ENCODE measurements at regions not wholly inside any gene's neighbourhood (a gene's known extent, or its start where the extent isn't known, plus 50 kb on each side); places are given as distances from the start of the nearest gene placed in this dataset.

- peak; percentile 94 for ATAC-seq
- intact Hi-C loops (cut with DNase I, micrococcal nuclease), result no loop called here
- DNase-seq, result peak; percentile 31 to 67
Observed at GRCh38 chr13:74047931-74048600, 86.1 kb downstream of the KLF12 start.

- intact Hi-C loops (cut with DNase I, micrococcal nuclease), result no loop called here
- ATAC-seq (no peak), DNase-seq (no peak)
Observed at GRCh38 chr13:74046431-74046830, 87.8 kb downstream of the KLF12 start.

GRCh38 chr13:74045583-74045982 lies 88.6 kb downstream of the KLF12 start:
- ATAC-seq, result no peak

GRCh38 chr13:74043237-74043636 lies 91.0 kb downstream of the KLF12 start:
- no peak for ATAC-seq
- intact Hi-C loops (cut with DNase I, micrococcal nuclease), result no loop called here

More at GRCh38 chr13:74045583-74045982, 88.6 kb downstream of the KLF12 start:
- no peak for DNase-seq
- intact Hi-C loops (cut with DNase I, micrococcal nuclease), result no loop called here

GRCh38 chr13:74040200-74040599 lies 94.0 kb downstream of the KLF12 start:
- peak; percentile 96 for ATAC-seq
- peak; percentile 42 to 62 for DNase-seq
- intact Hi-C loops (cut with DNase I, micrococcal nuclease), result no loop called here

More at GRCh38 chr13:74043237-74043636, 91.0 kb downstream of the KLF12 start:
- DNase-seq, result no peak

GRCh38 chr13:74039667-74040066 lies 94.5 kb downstream of the KLF12 start:
- no peak for DNase-seq
- ATAC-seq, result no peak
- intact Hi-C loops (cut with DNase I, micrococcal nuclease), result no loop called here

- ATAC-seq (no peak), DNase-seq (no peak)
- intact Hi-C loops (cut with DNase I, micrococcal nuclease), result no loop called here
Observed at GRCh38 chr13:74039154-74039553, 95.0 kb downstream of the KLF12 start.

- intact Hi-C loops (cut with DNase I, micrococcal nuclease), result no loop called here
- DNase-seq (no peak), ATAC-seq (no peak)
Observed at GRCh38 chr13:74037762-74038161, 96.4 kb downstream of the KLF12 start.

GRCh38 chr13:74036373-74036772 lies 97.8 kb downstream of the KLF12 start:
- DNase-seq (no peak), ATAC-seq (no peak)
- intact Hi-C loops (cut with DNase I, micrococcal nuclease), result no loop called here

GRCh38 chr13:74035896-74036295 lies 98.3 kb downstream of the KLF12 start:
- intact Hi-C loops (cut with DNase I, micrococcal nuclease), result no loop called here
- no peak for ATAC-seq
- no peak for DNase-seq

- no peak for ATAC-seq
- DNase-seq, result no peak
- intact Hi-C loops (cut with DNase I, micrococcal nuclease), result no loop called here
Observed at GRCh38 chr13:74032325-74032724, 101.9 kb downstream of the KLF12 start.

GRCh38 chr13:74027161-74027779 lies 106.9 kb downstream of the KLF12 start:
- intact Hi-C loops (cut with DNase I, micrococcal nuclease), result no loop called here
- no peak for DNase-seq
- no peak for ATAC-seq

- ATAC-seq (no peak), DNase-seq (peak; percentile 27 to 30)
- intact Hi-C loops (cut with DNase I, micrococcal nuclease), result no loop called here
Observed at GRCh38 chr13:74026753-74027152, 107.5 kb downstream of the KLF12 start.

GRCh38 chr13:74025369-74025768 lies 108.8 kb downstream of the KLF12 start:
- no peak for ATAC-seq
- intact Hi-C loops (cut with DNase I, micrococcal nuclease), result no loop called here
- DNase-seq, result no peak

- intact Hi-C loops (cut with DNase I, micrococcal nuclease), result no loop called here
- no peak for DNase-seq
- ATAC-seq, result peak; percentile 78
Observed at GRCh38 chr13:74024856-74025255, 109.3 kb downstream of the KLF12 start.

- DNase-seq (no peak), ATAC-seq (no peak)
Observed at GRCh38 chr13:74024314-74024713, 109.9 kb downstream of the KLF12 start.

GRCh38 chr13:74023484-74023883 lies 110.7 kb downstream of the KLF12 start:
- DNase-seq, result no peak
- ATAC-seq, result no peak
- intact Hi-C loops (cut with DNase I, micrococcal nuclease), result no loop called here

More at GRCh38 chr13:74024314-74024713, 109.9 kb downstream of the KLF12 start:
- intact Hi-C loops (cut with DNase I, micrococcal nuclease), result no loop called here

GRCh38 chr13:74021505-74021904 lies 112.7 kb downstream of the KLF12 start:
- intact Hi-C loops (cut with DNase I, micrococcal nuclease), result no loop called here
- DNase-seq (no peak), ATAC-seq (peak; percentile 86)

- DNase-seq (no peak), ATAC-seq (no peak)
- intact Hi-C loops (cut with DNase I, micrococcal nuclease), result loop anchor here in 1 of 2 donors (10.0 kb wide), 1 partner anchor 63 kb away; no protein-coding TSS in a partner anchor
Observed at GRCh38 chr13:74018062-74018431, 116.2 kb downstream of the KLF12 start.

- intact Hi-C loops (cut with DNase I, micrococcal nuclease), result loop anchor here in 1 of 2 donors (10.0 kb wide), 1 partner anchor 63 kb away; no protein-coding TSS in a partner anchor
- ATAC-seq (no peak), DNase-seq (no peak)
Observed at GRCh38 chr13:74017301-74018061, 116.7 kb downstream of the KLF12 start.

Measured in left colon (tissue), 2 donors.